ENCODE measurements at regions not wholly inside any gene's neighbourhood (a gene's known extent, or its start where the extent isn't known, plus 50 kb on each side); places are given as distances from the start of the nearest gene placed in this dataset.
"Not testable (repeated sequence)": the region's sequence is repeated elsewhere in the genome, so short reads cannot be mapped to it uniquely, and the experiment has no call there.

- ATAC-seq (ENCODE audit: low read depth) (no peak), DNase-seq (ENCODE audit: low spot score in 2 of 2) (no peak)
- Mint-ChIP-seq H3K4me3 (no peak overlapping the region), H3K4me1 (no peaks in the 10 kb centered on the region), H3K36me3 (no peaks in the 10 kb centered on the region), H3K27ac (no peak overlapping the region), H3K9me3 (peaks cover 3% of the 10 kb centered on the region), H3K27me3 (no peaks in the 10 kb centered on the region)
These were observed 1355.5 kb upstream of the LRRTM3 start for GRCh38 chr10:65570143-65571010.

GRCh38 chr10:65571011-65571570 lies 1354.7 kb upstream of the LRRTM3 start:
- ATAC-seq (ENCODE audit: low read depth) (no peak), DNase-seq (ENCODE audit: low spot score in 2 of 2) (no peak)
- Mint-ChIP-seq H3K4me1 (no peaks in the 10 kb centered on the region), H3K9me3 (peaks cover 3% of the 10 kb centered on the region), H3K36me3 (no peaks in the 10 kb centered on the region), H3K27me3 (no peaks in the 10 kb centered on the region), H3K27ac (no peak overlapping the region), H3K4me3 (no peak overlapping the region)

DNA sequence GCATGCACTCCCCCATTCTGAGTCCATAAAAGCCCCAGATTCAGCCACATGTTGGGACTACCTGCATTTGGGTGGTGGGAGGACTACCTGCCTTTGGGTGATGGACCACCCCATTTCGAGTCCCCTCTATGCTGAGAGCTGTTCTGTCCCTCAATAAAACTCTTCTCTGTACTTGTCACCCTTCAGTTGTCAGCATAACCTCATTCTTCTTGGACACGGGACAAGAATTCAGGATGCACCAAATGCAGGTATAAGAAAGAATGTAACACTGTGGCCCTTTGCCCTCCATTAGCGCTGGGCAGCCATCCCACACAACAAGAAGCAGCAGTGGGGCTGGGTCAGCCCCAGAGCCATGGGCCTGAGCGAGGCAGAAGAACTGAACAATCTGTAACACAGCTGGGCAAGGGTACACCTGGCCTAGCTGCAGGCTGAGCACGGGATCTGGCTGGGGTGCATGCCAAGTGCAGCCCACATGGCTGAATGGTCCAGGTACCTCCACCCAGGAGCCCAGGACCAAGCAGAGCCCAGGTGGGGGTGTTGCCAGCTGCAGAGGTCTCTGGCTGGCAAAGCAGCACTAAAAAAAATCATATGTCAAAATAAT lies 1344.3 kb upstream of the LRRTM3 start:
- H3K36me3 Mint-ChIP-seq, result no peaks in the 10 kb centered on the region
- no peak for ATAC-seq (ENCODE audit: low read depth)
- no peak overlapping the region for H3K4me3 Mint-ChIP-seq
- H3K27me3 Mint-ChIP-seq, result no peaks in the 10 kb centered on the region
- H3K4me1 Mint-ChIP-seq, result no peaks in the 10 kb centered on the region
- peaks cover 5% of the 10 kb centered on the region for H3K9me3 Mint-ChIP-seq
- no peak for DNase-seq (ENCODE audit: low spot score in 2 of 2)
- H3K27ac Mint-ChIP-seq, result no peak overlapping the region

DNA sequence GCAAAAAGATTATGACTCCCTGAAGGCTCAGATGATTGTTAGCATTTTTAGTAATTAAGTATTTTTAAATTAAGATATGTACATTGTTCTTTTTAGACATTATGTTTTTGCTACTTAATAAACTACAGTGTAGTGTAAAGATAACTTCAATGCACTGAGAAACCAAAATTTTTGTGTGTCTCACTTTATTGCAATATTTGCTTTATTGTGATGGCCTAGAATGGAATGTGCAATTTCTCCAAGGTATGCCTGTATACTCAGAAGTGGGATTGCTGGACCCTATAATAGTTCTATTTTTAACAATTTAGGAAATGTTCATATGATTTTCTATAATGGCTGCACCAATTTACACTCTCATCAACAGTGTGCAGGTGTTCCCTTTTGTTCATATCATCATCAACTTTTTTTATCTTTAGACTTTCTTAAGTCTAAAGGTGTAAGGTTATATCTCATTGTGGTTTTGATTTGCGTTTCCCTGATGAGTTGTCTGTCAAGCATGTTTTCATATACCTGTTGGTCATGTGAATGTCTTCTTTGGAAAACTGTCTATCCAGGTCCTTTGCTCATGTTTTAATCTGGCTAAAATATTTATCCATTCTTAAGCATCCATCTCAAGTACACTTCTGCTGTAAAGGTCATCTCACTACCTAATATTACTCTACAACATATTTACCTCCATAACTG lies 1323.5 kb upstream of the LRRTM3 start:
- DNase-seq (ENCODE audit: low spot score in 2 of 2) (no peak), ATAC-seq (ENCODE audit: low read depth) (no peak)
- Mint-ChIP-seq H3K27me3 (no peaks in the 10 kb centered on the region), H3K27ac (no peak overlapping the region), H3K36me3 (no peaks in the 10 kb centered on the region), H3K4me1 (no peaks in the 10 kb centered on the region), H3K4me3 (no peak overlapping the region), H3K9me3 (no peaks in the 10 kb centered on the region)

DNA sequence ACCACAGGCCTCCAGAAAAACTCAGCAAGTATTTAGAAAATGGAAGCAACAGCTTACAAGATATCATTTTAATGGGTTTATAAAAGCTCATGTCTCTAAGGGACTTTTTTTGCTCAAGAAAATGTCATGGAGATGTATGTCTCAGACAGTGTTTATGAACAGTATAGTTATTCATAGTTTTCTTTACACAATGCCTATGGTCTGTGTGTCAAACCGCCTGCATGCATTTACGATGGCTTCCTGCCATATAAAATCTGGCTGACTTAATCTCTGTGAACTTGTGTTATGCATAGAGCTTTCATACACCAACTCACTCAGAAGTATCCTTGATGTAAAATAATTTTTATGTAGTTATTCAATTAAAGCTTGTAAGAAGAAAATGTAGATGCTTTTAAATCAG lies 1314.2 kb upstream of the LRRTM3 start:
- ATAC-seq (ENCODE audit: low read depth) (no peak), DNase-seq (ENCODE audit: low spot score in 2 of 2) (no peak)
- Mint-ChIP-seq H3K4me1 (no peaks in the 10 kb centered on the region), H3K27ac (no peak overlapping the region), H3K27me3 (no peaks in the 10 kb centered on the region), H3K9me3 (peaks cover 16% of the 10 kb centered on the region), H3K36me3 (no peaks in the 10 kb centered on the region), H3K4me3 (no peak overlapping the region)

GRCh38 chr10:65614956-65615565 lies 1310.8 kb upstream of the LRRTM3 start:
- Mint-ChIP-seq H3K27ac (no peak overlapping the region), H3K4me1 (no peaks in the 10 kb centered on the region), H3K4me3 (no peak overlapping the region), H3K27me3 (no peaks in the 10 kb centered on the region), H3K36me3 (no peaks in the 10 kb centered on the region), H3K9me3 (peaks cover 9% of the 10 kb centered on the region)
- DNase-seq (ENCODE audit: low spot score in 2 of 2), result no peak
- no peak for ATAC-seq (ENCODE audit: low read depth)

DNA sequence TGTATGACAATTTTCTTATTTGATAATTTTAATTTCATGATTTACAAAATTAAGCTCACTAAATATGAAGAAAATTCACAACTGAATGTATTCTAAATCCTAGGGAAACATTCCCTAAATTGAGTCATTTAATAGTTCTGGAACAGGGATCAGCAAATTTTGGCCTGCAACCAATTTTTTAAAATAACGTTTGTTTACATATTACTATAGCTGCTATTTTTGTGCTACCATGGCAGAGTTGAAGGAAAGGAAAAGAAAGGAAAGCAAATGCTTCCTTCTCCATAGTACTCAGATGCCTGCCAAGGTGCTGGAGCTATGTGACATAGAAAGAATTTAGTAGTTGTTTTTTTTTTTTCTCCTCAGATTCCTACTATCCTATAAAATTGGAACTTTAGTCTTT lies 1307.7 kb upstream of the LRRTM3 start:
- Mint-ChIP-seq H3K9me3 (peaks cover 9% of the 10 kb centered on the region), H3K36me3 (no peaks in the 10 kb centered on the region), H3K27ac (no peak overlapping the region), H3K4me1 (no peaks in the 10 kb centered on the region), H3K27me3 (no peaks in the 10 kb centered on the region), H3K4me3 (no peak overlapping the region)
- no peak for DNase-seq (ENCODE audit: low spot score in 2 of 2)
- ATAC-seq (ENCODE audit: low read depth), result no peak

DNA sequence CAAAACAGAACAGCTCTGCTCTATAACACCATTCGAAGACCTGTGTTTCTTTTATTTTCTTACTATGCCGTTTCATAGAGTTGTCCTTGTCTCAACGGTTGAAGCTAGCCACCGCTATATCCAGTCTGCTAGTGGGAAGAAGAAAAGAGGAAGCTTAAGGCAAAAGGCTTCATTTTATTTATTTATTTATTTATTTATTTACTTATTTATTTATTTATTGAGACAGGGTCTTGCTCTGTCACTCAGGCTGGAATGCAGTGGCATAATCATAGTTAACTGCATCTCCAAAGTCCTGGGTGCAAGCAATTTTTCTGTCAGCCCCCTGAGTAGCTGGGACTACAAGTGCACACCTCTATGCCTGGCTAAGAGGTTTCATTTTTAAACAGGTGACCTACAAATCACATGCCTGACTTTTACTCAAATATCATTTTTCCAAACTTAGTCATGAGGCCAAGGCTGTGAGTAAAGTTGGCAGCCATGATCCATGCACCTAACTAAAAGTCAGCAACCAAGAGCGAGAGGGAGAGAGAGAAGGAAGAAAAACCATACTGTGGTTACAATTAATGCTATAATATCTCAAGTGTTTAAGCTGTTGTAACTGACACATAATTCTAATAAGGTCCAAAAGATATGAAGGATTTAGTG lies 1305.3 kb upstream of the LRRTM3 start:
- DNase-seq (ENCODE audit: low spot score in 2 of 2) (no peak), ATAC-seq (ENCODE audit: low read depth) (no peak)
- H3K36me3 Mint-ChIP-seq, result no peaks in the 10 kb centered on the region
- no peak overlapping the region for H3K4me3 Mint-ChIP-seq
- peaks cover 1% of the 10 kb centered on the region for H3K9me3 Mint-ChIP-seq
- H3K4me1 Mint-ChIP-seq, result no peaks in the 10 kb centered on the region
- no peaks in the 10 kb centered on the region for H3K27me3 Mint-ChIP-seq
- H3K27ac Mint-ChIP-seq, result no peak overlapping the region

DNA sequence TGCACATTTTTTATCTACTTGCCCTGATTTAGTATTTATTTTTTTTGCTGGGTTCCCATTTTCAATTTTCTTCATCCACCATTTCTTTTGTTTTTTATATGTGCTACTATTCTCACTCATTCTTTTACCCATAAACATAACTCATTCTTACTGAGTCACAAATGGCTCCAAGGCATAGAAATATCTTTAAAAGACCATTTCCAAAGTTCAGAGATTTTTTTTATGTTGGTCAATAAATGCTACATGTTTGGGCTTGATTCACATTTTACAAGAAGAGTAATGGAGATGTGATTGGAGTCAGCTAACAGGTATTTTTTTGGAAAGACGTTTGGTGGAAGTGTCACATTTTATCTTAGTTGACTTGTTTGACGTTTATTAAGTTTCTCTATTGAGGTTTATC lies 1303.2 kb upstream of the LRRTM3 start:
- peaks cover 1% of the 10 kb centered on the region for H3K9me3 Mint-ChIP-seq
- no peaks in the 10 kb centered on the region for H3K4me1 Mint-ChIP-seq
- no peak overlapping the region for H3K4me3 Mint-ChIP-seq
- DNase-seq (ENCODE audit: low spot score in 2 of 2) (no peak), ATAC-seq (ENCODE audit: low read depth) (no peak)
- no peaks in the 10 kb centered on the region for H3K27me3 Mint-ChIP-seq
- no peak overlapping the region for H3K27ac Mint-ChIP-seq
- H3K36me3 Mint-ChIP-seq, result no peaks in the 10 kb centered on the region

DNA sequence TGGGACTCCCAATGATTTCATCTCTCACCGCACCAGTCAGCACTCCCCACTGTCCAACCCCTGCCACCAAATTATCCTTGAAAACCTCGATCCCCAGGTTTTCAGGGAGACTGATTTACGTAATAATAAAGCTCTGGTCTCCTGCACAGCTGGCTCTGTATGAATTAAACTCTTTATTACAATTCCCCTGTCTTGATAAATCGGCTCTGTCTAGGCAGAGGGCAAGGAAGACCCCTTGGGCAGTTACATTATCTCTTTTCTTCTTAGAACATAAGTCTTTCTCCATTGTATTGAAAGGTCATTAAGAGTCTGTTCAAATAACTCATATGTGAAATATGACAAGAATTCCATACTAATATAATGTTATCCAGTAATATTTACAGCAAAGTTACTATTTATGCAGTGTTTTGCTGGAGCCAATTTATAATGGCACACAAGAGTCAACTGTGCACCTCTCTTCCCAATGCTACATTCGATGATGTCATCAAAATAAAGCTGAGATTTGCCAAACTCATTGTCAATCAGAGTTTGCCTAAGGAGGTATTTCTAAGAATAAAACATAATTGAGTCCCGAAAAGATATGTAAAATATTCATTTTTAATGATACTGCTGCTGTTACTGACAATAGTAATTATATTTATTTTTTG lies 1297.2 kb upstream of the LRRTM3 start:
- DNase-seq (ENCODE audit: low spot score in 2 of 2), result no peak

DNA sequence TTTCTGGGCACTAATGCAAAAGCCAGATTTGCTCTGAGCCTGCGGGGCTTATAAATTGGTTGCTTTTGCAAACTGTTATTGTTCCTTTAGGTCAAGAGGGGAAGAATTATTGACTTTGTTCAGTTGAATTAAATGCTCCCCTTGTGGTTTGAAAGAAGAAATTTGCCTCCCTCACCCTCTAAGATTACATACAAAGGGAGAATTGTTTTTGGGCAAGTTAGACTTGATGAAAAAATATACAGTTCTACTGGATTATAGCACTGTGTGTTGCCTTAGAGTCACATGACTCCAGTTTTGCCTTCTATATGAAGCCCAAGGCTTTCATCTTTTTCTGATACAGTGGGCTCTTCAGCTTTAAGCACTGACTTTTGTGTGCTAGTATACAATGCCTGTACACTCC lies 1265.8 kb upstream of the LRRTM3 start:
- DNase-seq (ENCODE audit: low spot score in 2 of 2), result no peak
- Mint-ChIP-seq H3K36me3 (no peaks in the 10 kb centered on the region), H3K4me3 (no peak overlapping the region), H3K4me1 (no peaks in the 10 kb centered on the region), H3K9me3 (peaks cover 5% of the 10 kb centered on the region), H3K27me3 (no peaks in the 10 kb centered on the region), H3K27ac (no peak overlapping the region)
- ATAC-seq (ENCODE audit: low read depth), result no peak

More for the DNA sequence above, 1297.2 kb upstream of the LRRTM3 start:
- Mint-ChIP-seq H3K36me3 (no peaks in the 10 kb centered on the region), H3K4me3 (no peak overlapping the region), H3K27me3 (no peaks in the 10 kb centered on the region), H3K9me3 (peaks cover 3% of the 10 kb centered on the region), H3K27ac (no peak overlapping the region), H3K4me1 (no peaks in the 10 kb centered on the region)
- no peak for ATAC-seq (ENCODE audit: low read depth)

DNA sequence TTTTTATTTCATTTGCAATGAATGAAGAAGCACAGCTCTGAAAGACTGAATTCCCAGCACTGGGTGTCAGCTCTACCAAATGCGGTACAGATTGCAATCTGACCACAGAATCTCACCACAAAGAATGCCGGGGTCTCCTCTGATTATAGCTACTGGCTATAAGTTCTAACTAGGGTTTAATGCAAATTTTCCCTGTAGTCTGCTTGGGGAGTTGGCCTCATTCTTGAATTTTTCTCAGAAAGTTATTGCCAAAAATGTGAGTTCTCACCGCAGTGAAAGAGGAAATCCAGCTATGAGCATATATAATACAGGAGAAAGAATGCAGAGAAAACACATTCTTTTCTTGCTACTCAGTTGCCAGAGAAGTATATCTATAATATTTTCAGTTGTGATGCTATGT lies 1255.7 kb upstream of the LRRTM3 start:
- H3K4me1 Mint-ChIP-seq, result no peaks in the 10 kb centered on the region
- DNase-seq (ENCODE audit: low spot score in 2 of 2), result no peak
- H3K4me3 Mint-ChIP-seq, result no peak overlapping the region
- H3K27me3 Mint-ChIP-seq, result no peaks in the 10 kb centered on the region
- no peak for ATAC-seq (ENCODE audit: low read depth)
- H3K36me3 Mint-ChIP-seq, result no peaks in the 10 kb centered on the region
- H3K27ac Mint-ChIP-seq, result no peak overlapping the region
- peaks cover 5% of the 10 kb centered on the region for H3K9me3 Mint-ChIP-seq

- H3K36me3 Mint-ChIP-seq; H3K27ac Mint-ChIP-seq; H3K9me3 Mint-ChIP-seq; H3K27me3 Mint-ChIP-seq; DNase-seq (ENCODE audit: low spot score in 2 of 2); ATAC-seq (ENCODE audit: low read depth); H3K4me3 Mint-ChIP-seq; H3K4me1 Mint-ChIP-seq: not testable (repeated sequence)
These were observed 1255.2 kb upstream of the LRRTM3 start for GRCh38 chr10:65670596-65670995.
